Islet of Langerhans (tissue), 1 donor: ENCODE measurements at regions not wholly inside any gene's neighbourhood (a gene's known extent, or its start where the extent isn't known, plus 50 kb on each side); places are given as distances from the start of the nearest gene placed in this dataset.
"Not testable (repeated sequence)": the region's sequence is repeated elsewhere in the genome, so short reads cannot be mapped to it uniquely, and the experiment has no call there.

Source experiments
- FAIRE-seq: peaks from one replicate; lab custom pipeline; 2011; peaks lifted over from hg19 to GRCh38; lab: Jason Lieb, UNC

- no peak for FAIRE-seq
Observed at GRCh38 chrX:109879991-109880390, 122.9 kb upstream of the TMEM164 start.

- no peak for FAIRE-seq
Observed at GRCh38 chrX:109880629-109881028, 122.3 kb upstream of the TMEM164 start.

- peak; percentile 9 for FAIRE-seq
Observed at GRCh38 chrX:109886122-109886761, 116.7 kb upstream of the TMEM164 start.

- FAIRE-seq, result no peak
Observed at GRCh38 chrX:109889289-109890006, 113.5 kb upstream of the TMEM164 start.

- no peak for FAIRE-seq
Observed at GRCh38 chrX:109890300-109890699, 112.6 kb upstream of the TMEM164 start.

GRCh38 chrX:109890910-109891502 is 111.9 kb upstream of the TMEM164 start:
- no peak for FAIRE-seq

GRCh38 chrX:109896024-109896423 is 106.9 kb upstream of the TMEM164 start:
- FAIRE-seq, result not testable (repeated sequence)

GRCh38 chrX:109902665-109903064 is 100.2 kb upstream of the TMEM164 start:
- FAIRE-seq, result no peak

- peak; percentile 97 for FAIRE-seq
Observed at GRCh38 chrX:109911046-109911445, 91.9 kb upstream of the TMEM164 start.

GRCh38 chrX:109912993-109913392 is 89.9 kb upstream of the TMEM164 start:
- not testable (repeated sequence) for FAIRE-seq

- peak; percentile 45 for FAIRE-seq
Observed at GRCh38 chrX:109914114-109914849, 88.6 kb upstream of the TMEM164 start.

GRCh38 chrX:109918753-109919152 is 84.2 kb upstream of the TMEM164 start:
- peak; percentile 13 for FAIRE-seq

GRCh38 chrX:109920325-109920724 is 82.6 kb upstream of the TMEM164 start:
- peak; percentile 86 for FAIRE-seq

- FAIRE-seq, result no peak
Observed at GRCh38 chrX:109920868-109921267, 82.0 kb upstream of the TMEM164 start.

- no peak for FAIRE-seq
Observed at GRCh38 chrX:109922190-109922589, 80.7 kb upstream of the TMEM164 start.

- FAIRE-seq, result not testable (repeated sequence)
Observed at GRCh38 chrX:109925003-109925402, 77.9 kb upstream of the TMEM164 start.

GRCh38 chrX:109925656-109926055 is 77.3 kb upstream of the TMEM164 start:
- FAIRE-seq, result no peak

GRCh38 chrX:109926118-109926517 is 76.8 kb upstream of the TMEM164 start:
- FAIRE-seq, result no peak

GRCh38 chrX:109926743-109927662 is 75.9 kb upstream of the TMEM164 start:
- no peak for FAIRE-seq

- no peak for FAIRE-seq
Observed at GRCh38 chrX:109927663-109928273, 75.1 kb upstream of the TMEM164 start.
